ENCODE measurements at regions not wholly inside any gene's neighbourhood (a gene's known extent, or its start where the extent isn't known, plus 50 kb on each side); places are given as distances from the start of the nearest gene placed in this dataset.

- ChIA-PET CTCF (no interaction called here), POLR2A (no interaction called here)
- Histone ChIP-seq H3K27ac (ENCODE audit: insufficient read depth, low read depth, low read length) (no peak overlapping the region), H3K36me3 (ENCODE audit: control insufficient read depth in 2 of 2, extremely low read depth in 1 of 2, insufficient read depth in 2 of 2, low read length in 2 of 2) (no peaks in the 10 kb centered on the region), H2AFZ (ENCODE audit: low read depth, low read length) (no peak overlapping the region), H3K79me2 (ENCODE audit: control insufficient read depth, insufficient read depth, low read length) (no peaks in the 10 kb centered on the region), H3K4me3 (replicated peaks in 1 of 3; ENCODE audit: insufficient read depth in 1 of 3, low read depth in 1 of 3, low read length in 3 of 3) (no peak overlapping the region), H3K9me3 (replicated peaks; ENCODE audit: control insufficient read depth, insufficient read depth, low read length) (no peaks in the 10 kb centered on the region), H3K27me3 (ENCODE audit: control insufficient read depth in 2 of 2, insufficient read depth in 2 of 2, low read length in 2 of 2) (no peaks in the 10 kb centered on the region), H3K4me2 (ENCODE audit: insufficient read depth, low read length) (no peak overlapping the region), H4K20me1 (replicated peaks; ENCODE audit: control insufficient read depth, extremely low read depth, insufficient read depth, low read length) (no peaks in the 10 kb centered on the region), H3K4me1 (ENCODE audit: control insufficient read depth, extremely low read depth, insufficient read depth, low read length) (no peaks in the 10 kb centered on the region), H3K9me1 (replicated peaks; ENCODE audit: control insufficient read depth, extremely low read depth, insufficient read depth, low read length) (no peaks in the 10 kb centered on the region), H3K9ac (replicated peaks; ENCODE audit: extremely low read depth, insufficient read depth, low read length) (no peak overlapping the region)
- BruUV-seq (replicated peaks) = no TSS peak
- intact Hi-C loops (cut with micrococcal nuclease) (no loop called here), dilution Hi-C loops (cut with MboI; ENCODE audit: extremely low pct_ligation_motif_present, low sequenced_read_pairs) (no loop called here)
- DNase-seq (ENCODE audit: low read depth, low spot score) = no peak
- TF ChIP-seq, protein P1, sequence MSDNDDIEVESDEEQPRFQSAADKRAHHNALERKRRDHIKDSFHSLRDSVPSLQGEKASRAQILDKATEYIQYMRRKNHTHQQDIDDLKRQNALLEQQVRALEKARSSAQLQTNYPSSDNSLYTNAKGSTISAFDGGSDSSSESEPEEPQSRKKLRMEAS (IDR thresholded peaks at IDR 0.05; ENCODE audit: insufficient read depth, insufficient read length) = no peak
- no peak for TF ChIP-seq FOS (IDR thresholded peaks at IDR 0.05; ENCODE audit: borderline replicate concordance, insufficient read depth, low read length)
- no peak for TF ChIP-seq MYC (IDR thresholded peaks at IDR 0.05; ENCODE audit: low read depth, low read length)
- no peak for TF ChIP-seq POLR2A (IDR thresholded peaks at IDR 0.05; ENCODE audit: low read depth, low read length)
- no peak for TF ChIP-seq EZH2 (IDR thresholded peaks at IDR 0.05; ENCODE audit: borderline replicate concordance, low read depth, low read length, severe bottlenecking)
- TF ChIP-seq, protein P2, sequence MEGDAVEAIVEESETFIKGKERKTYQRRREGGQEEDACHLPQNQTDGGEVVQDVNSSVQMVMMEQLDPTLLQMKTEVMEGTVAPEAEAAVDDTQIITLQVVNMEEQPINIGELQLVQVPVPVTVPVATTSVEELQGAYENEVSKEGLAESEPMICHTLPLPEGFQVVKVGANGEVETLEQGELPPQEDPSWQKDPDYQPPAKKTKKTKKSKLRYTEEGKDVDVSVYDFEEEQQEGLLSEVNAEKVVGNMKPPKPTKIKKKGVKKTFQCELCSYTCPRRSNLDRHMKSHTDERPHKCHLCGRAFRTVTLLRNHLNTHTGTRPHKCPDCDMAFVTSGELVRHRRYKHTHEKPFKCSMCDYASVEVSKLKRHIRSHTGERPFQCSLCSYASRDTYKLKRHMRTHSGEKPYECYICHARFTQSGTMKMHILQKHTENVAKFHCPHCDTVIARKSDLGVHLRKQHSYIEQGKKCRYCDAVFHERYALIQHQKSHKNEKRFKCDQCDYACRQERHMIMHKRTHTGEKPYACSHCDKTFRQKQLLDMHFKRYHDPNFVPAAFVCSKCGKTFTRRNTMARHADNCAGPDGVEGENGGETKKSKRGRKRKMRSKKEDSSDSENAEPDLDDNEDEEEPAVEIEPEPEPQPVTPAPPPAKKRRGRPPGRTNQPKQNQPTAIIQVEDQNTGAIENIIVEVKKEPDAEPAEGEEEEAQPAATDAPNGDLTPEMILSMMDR (IDR thresholded peaks at IDR 0.05; ENCODE audit: extremely low read depth in 1 of 2, insufficient read depth in 1 of 2, low read depth in 1 of 2, low read length in 2 of 2) = no peak
- no peak for TF ChIP-seq GATA2 (IDR thresholded peaks at IDR 0.05; ENCODE audit: insufficient read depth, insufficient read length, low read depth, low read length)
- no peak for TF ChIP-seq JUN (IDR thresholded peaks at IDR 0.05; ENCODE audit: borderline replicate concordance, insufficient read depth, insufficient read length, low read depth)
- TF ChIP-seq POLR2AphosphoS5 (IDR thresholded peaks at IDR 0.05; ENCODE audit: insufficient read depth, low read depth, low read length) = no peak
- no peak for FAIRE-seq
These were observed 344.1 kb upstream of the NPVF start for GRCh38 chr7:25572423-25572822.
